Lung (tissue), 11 donors: ENCODE measurements at regions not wholly inside any gene's neighbourhood (a gene's known extent, or its start where the extent isn't known, plus 50 kb on each side); places are given as distances from the start of the nearest gene placed in this dataset.

Experiments used
- ATAC-seq: fragments of 200-7000 bp; cut with Tn5 transposase; one replicate; pipeline ENCODE4 v1.9.1; 2020; ENCODE audit warnings: moderate number of reproducible peaks; ENCODE audit not compliant: insufficient read depth, low FRiP score
- DNase-seq, 3 donors: peaks; one replicate each; pipeline ENCODE4 v3.0.0-alpha.2; 2013 to 2017
- H3K27ac ChIP-seq, 2 donors: one replicate each; pipeline ENCODE4 v1.5.1; 2013; ENCODE audit warnings: mild to moderate bottlenecking in 2 of 2, moderate library complexity in 2 of 2, control low read depth in 1 of 2, inconsistent platforms in 1 of 2, low read depth in 1 of 2, low read length in 1 of 2
- H3K27me3 ChIP-seq, 3 donors: one replicate each; pipeline ENCODE4 v1.5.1; 2013; ENCODE audit warnings: low read length in 2 of 3; ENCODE audit not compliant: control insufficient read depth in 3 of 3, insufficient read depth in 3 of 3
- H3K36me3 ChIP-seq, 4 donors: one replicate each; pipeline ENCODE4 v1.5.1; 2013; ENCODE audit warnings: low read length in 4 of 4, mild to moderate bottlenecking in 1 of 4, moderate library complexity in 1 of 4; ENCODE audit not compliant: control insufficient read depth in 4 of 4, insufficient read depth in 4 of 4
- H3K4me1 ChIP-seq, 5 donors: one replicate each; pipeline ENCODE4 v1.5.1; 2013; ENCODE audit warnings: low read length in 5 of 5, mild to moderate bottlenecking in 2 of 5, moderate library complexity in 1 of 5; ENCODE audit not compliant: control insufficient read depth in 5 of 5, insufficient read depth in 5 of 5
- H3K4me3 ChIP-seq: one replicate; pipeline ENCODE4 v1.5.1; 2013; ENCODE audit warnings: mild to moderate bottlenecking, control low read depth, moderate library complexity
- H3K9ac ChIP-seq, 2 donors: one replicate each; pipeline ENCODE4 v1.5.1; 2013; ENCODE audit warnings: low read length in 2 of 2, control low read depth in 1 of 2; ENCODE audit not compliant: insufficient read depth in 1 of 2
- H3K9me3 ChIP-seq, 4 donors: one replicate each; pipeline ENCODE4 v1.5.1; 2013; ENCODE audit warnings: low read length in 3 of 4, mild to moderate bottlenecking in 1 of 4, moderate library complexity in 1 of 4; ENCODE audit not compliant: control insufficient read depth in 4 of 4, insufficient read depth in 3 of 4
- CTCF ChIP-seq: IDR thresholded peaks from 2 replicates; pipeline ENCODE4 v1.5.1; 2012; ENCODE audit warnings: mild to moderate bottlenecking; ENCODE audit errors: control extremely low read depth, extremely low read depth
- WGBS, 2 donors: extraction: QIAGEN DNeasy Blood & Tissue Kit; methylation state at CpG; one replicate each; pipeline ENCODE4 v1.1.7; 2013; 5-methylcytosine and 5-hydroxymethylcytosine counted together
- donor health status: control.
- donor health status: control.
- donor health status: Bipolar disorder and iron deficiency.
- donor health status: healthy.
- donor health status: DM: yes; HTN: yes; CAD: no.

- DNase-seq (no peak), ATAC-seq (no peak)
- H3K36me3 ChIP-seq, result no peaks in the 10 kb centered on the region
- no peaks in the 10 kb centered on the region for H3K9me3 ChIP-seq
- H3K4me1 ChIP-seq, result no peaks in the 10 kb centered on the region
- no peak overlapping the region for H3K9ac ChIP-seq
- H3K27ac ChIP-seq, result no peak overlapping the region
- H3K27me3 ChIP-seq, result no peaks in the 10 kb centered on the region
- TF ChIP-seq CTCF, result no peak
- no peak overlapping the region for H3K4me3 ChIP-seq
Observed at GRCh38 chr7:13185139-13185538, 497.7 kb downstream of the ARL4A start.

GRCh38 chr7:13188236-13188805 is 500.9 kb downstream of the ARL4A start:
- Histone ChIP-seq H3K4me3 (no peak overlapping the region), H3K36me3 (no peaks in the 10 kb centered on the region), H3K27ac (no peak overlapping the region), H3K4me1 (no peaks in the 10 kb centered on the region), H3K27me3 (no peaks in the 10 kb centered on the region), H3K9ac (no peak overlapping the region), H3K9me3 (no peaks in the 10 kb centered on the region)
- WGBS, 2 donors, result 68 to 81% methylated on average over 5 of the region's 5 CpGs
- ATAC-seq (no peak), DNase-seq (no peak)
- no peak for TF ChIP-seq CTCF

- no peak for TF ChIP-seq CTCF
- H3K4me3 ChIP-seq, result no peak overlapping the region
- H3K9me3 ChIP-seq, result no peaks in the 10 kb centered on the region
- H3K27me3 ChIP-seq, result no peaks in the 10 kb centered on the region
- H3K27ac ChIP-seq, result no peak overlapping the region
- ATAC-seq (no peak), DNase-seq (no peak)
- WGBS, 2 donors, result 81 to 89% methylated on average over 1 of the region's 1 CpG
- no peaks in the 10 kb centered on the region for H3K36me3 ChIP-seq
- no peaks in the 10 kb centered on the region for H3K4me1 ChIP-seq
- no peak overlapping the region for H3K9ac ChIP-seq
Observed at GRCh38 chr7:13188922-13189321, 501.5 kb downstream of the ARL4A start.

- no peaks in the 10 kb centered on the region for H3K4me1 ChIP-seq
- no peaks in the 10 kb centered on the region for H3K36me3 ChIP-seq
- no peak overlapping the region for H3K4me3 ChIP-seq
- ATAC-seq (no peak), DNase-seq (no peak)
- no peak overlapping the region for H3K9ac ChIP-seq
- no peaks in the 10 kb centered on the region for H3K9me3 ChIP-seq
- no peak for TF ChIP-seq CTCF
- 93 to 94% methylated on average over 2 of the region's 2 CpGs for WGBS, 2 donors
- no peaks in the 10 kb centered on the region for H3K27me3 ChIP-seq
- H3K27ac ChIP-seq, result no peak overlapping the region
Observed at GRCh38 chr7:13189668-13190067, 502.2 kb downstream of the ARL4A start.
